WTC11 (cell line): ENCODE measurements at regions not wholly inside any gene's neighbourhood (a gene's known extent, or its start where the extent isn't known, plus 50 kb on each side); places are given as distances from the start of the nearest gene placed in this dataset.

Experiments used
- ETV6 ChIP-seq: sonication (generic); formaldehyde crosslinking; IDR thresholded peaks from 2 replicates; pipeline ENCODE4 v1.8.1; 2022; ENCODE audit warnings: mild to moderate bottlenecking, missing genetic modification reagents
- FOXK1 ChIP-seq: sonication (generic); formaldehyde crosslinking; IDR thresholded peaks from 2 replicates; pipeline ENCODE4 v1.8.0; 2022; ENCODE audit warnings: mild to moderate bottlenecking, moderate library complexity, missing genetic modification reagents
- JUN ChIP-seq: sonication (generic); formaldehyde crosslinking; IDR thresholded peaks from 2 replicates; pipeline ENCODE4 v1.8.0; 2023; ENCODE audit warnings: mild to moderate bottlenecking, missing genetic modification reagents
- NR1H2 ChIP-seq: sonication (generic); formaldehyde crosslinking; IDR thresholded peaks from 2 replicates; pipeline ENCODE4 v1.9.0; 2021; ENCODE audit warnings: mild to moderate bottlenecking, moderate library complexity, missing genetic modification reagents
- SMAD4 ChIP-seq: sonication (generic); formaldehyde crosslinking; IDR thresholded peaks from 2 replicates; pipeline ENCODE4 v1.8.0; 2022; ENCODE audit warnings: mild to moderate bottlenecking, missing genetic modification reagents
- TCF7 ChIP-seq: sonication (generic); formaldehyde crosslinking; IDR thresholded peaks from 2 replicates; pipeline ENCODE4 v1.8.0; 2022; ENCODE audit warnings: mild to moderate bottlenecking, low read depth, missing genetic modification reagents, moderate library complexity
- TF ChIP-seq, protein P1 (sequence below): fragments of 250-450 bp; sonication (Bioruptor Pico); IDR thresholded peaks from 2 replicates; pipeline ENCODE4 v2.1.2; 2022; ENCODE audit warnings: mild to moderate bottlenecking, moderate library complexity
- TF ChIP-seq, protein P2 (sequence below): fragments of 200-600 bp; IDR thresholded peaks from 2 replicates; pipeline ENCODE4 v1.8.0; 2022; ENCODE audit warnings: antibody characterized with exemption
- TF ChIP-seq, protein P3 (sequence below): sonication (generic); formaldehyde crosslinking; IDR thresholded peaks from 2 replicates; pipeline ENCODE4 v1.8.1; 2023; ENCODE audit warnings: mild to moderate bottlenecking, missing genetic modification reagents, moderate library complexity
- TF ChIP-seq, protein P4 (sequence below): sonication (generic); formaldehyde crosslinking; IDR thresholded peaks from 2 replicates; pipeline ENCODE4 v1.8.1; 2022; ENCODE audit warnings: low read depth, mild to moderate bottlenecking, moderate library complexity, missing genetic modification reagents, borderline replicate concordance

DNA sequence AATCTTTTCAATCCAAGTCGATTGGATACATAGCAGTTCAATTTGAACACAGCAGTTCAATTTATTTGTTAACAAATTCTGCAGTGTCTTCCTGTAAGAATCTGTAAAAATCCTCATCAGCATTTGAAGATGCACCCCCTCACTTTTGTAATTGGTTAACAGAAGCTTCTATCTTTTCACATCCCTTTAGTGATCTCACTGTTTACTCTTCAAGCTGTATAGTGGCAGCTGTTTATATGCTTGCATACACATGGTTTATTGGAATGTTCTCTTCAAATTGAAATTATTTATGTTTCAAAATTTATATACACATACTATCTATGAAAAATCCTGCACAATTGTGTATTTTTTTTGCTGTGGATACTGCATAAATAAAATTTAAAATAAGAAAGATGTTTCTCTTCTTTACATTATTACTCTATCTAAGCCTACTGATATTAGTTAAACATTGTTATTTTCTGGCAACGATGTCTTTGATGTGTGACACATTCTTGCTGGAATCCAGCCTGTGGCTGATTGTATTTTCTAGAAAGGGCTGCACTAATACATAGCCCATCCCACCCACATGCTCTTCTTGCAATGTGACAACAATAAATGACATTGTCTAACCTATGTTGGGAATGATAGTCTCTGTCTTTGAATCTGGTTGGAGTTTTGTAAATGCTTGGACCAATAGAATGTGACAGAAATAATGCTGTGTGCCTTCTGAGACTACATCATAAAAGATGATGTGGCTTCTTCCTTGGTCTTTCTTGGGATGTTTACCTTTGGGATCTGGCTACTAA, 573.0 kb downstream of the CD109 start:
- TF ChIP-seq ETV6 = no peak
- TF ChIP-seq, protein P1, sequence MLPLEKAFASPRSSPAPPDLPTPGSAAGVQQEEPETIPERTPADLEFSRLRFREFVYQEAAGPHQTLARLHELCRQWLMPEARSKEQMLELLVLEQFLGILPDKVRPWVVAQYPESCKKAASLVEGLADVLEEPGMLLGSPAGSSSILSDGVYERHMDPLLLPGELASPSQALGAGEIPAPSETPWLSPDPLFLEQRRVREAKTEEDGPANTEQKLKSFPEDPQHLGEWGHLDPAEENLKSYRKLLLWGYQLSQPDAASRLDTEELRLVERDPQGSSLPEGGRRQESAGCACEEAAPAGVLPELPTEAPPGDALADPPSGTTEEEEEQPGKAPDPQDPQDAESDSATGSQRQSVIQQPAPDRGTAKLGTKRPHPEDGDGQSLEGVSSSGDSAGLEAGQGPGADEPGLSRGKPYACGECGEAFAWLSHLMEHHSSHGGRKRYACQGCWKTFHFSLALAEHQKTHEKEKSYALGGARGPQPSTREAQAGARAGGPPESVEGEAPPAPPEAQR (CRISPR knock-in tag) = no peak
- TF ChIP-seq, protein P2, sequence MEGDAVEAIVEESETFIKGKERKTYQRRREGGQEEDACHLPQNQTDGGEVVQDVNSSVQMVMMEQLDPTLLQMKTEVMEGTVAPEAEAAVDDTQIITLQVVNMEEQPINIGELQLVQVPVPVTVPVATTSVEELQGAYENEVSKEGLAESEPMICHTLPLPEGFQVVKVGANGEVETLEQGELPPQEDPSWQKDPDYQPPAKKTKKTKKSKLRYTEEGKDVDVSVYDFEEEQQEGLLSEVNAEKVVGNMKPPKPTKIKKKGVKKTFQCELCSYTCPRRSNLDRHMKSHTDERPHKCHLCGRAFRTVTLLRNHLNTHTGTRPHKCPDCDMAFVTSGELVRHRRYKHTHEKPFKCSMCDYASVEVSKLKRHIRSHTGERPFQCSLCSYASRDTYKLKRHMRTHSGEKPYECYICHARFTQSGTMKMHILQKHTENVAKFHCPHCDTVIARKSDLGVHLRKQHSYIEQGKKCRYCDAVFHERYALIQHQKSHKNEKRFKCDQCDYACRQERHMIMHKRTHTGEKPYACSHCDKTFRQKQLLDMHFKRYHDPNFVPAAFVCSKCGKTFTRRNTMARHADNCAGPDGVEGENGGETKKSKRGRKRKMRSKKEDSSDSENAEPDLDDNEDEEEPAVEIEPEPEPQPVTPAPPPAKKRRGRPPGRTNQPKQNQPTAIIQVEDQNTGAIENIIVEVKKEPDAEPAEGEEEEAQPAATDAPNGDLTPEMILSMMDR = no peak
- TF ChIP-seq, protein P3, sequence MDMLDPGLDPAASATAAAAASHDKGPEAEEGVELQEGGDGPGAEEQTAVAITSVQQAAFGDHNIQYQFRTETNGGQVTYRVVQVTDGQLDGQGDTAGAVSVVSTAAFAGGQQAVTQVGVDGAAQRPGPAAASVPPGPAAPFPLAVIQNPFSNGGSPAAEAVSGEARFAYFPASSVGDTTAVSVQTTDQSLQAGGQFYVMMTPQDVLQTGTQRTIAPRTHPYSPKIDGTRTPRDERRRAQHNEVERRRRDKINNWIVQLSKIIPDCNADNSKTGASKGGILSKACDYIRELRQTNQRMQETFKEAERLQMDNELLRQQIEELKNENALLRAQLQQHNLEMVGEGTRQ (CRISPR knock-in tag) = no peak
- TF ChIP-seq FOXK1 (CRISPR knock-in tag) = no peak
- TF ChIP-seq TCF7 (CRISPR knock-in tag) = no peak
- TF ChIP-seq SMAD4 (CRISPR knock-in tag) = no peak
- TF ChIP-seq JUN (CRISPR knock-in tag) = no peak
- TF ChIP-seq, protein P4, sequence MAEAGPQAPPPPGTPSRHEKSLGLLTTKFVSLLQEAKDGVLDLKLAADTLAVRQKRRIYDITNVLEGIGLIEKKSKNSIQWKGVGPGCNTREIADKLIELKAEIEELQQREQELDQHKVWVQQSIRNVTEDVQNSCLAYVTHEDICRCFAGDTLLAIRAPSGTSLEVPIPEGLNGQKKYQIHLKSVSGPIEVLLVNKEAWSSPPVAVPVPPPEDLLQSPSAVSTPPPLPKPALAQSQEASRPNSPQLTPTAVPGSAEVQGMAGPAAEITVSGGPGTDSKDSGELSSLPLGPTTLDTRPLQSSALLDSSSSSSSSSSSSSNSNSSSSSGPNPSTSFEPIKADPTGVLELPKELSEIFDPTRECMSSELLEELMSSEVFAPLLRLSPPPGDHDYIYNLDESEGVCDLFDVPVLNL (CRISPR knock-in tag) = no peak
- no peak for TF ChIP-seq NR1H2 (CRISPR knock-in tag)
